ENCODE measurements at regions not wholly inside any gene's neighbourhood (a gene's known extent, or its start where the extent isn't known, plus 50 kb on each side); places are given as distances from the start of the nearest gene placed in this dataset.

DNA sequence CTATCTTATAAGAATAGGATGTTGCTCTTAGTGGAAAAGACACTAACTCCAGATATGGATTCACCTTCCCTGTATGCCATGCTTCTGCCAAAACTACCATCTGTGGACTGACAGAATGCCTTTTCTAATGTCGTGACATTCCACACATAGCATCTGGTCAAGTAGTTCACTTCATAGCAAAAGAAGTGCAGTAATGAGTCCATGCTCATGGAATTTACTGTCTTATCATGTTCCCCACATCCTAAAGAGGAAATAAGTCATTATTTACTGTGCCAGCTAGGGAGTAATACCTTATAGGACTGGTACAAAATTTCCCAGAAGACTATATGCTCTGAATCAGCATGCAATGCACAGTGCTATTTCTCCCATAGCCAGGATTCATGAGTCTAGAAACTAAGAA, 562.4 kb downstream of the TLL1 start:
- no peaks in the 10 kb centered on the region for H3K36me3 ChIP-seq
- no peaks in the 10 kb centered on the region for H3K79me2 ChIP-seq (ENCODE audit: low read depth)
- no peaks in the 10 kb centered on the region for H4K20me1 ChIP-seq (ENCODE audit: low read depth)
- DNase-seq (ENCODE audit: low spot score) = no peak
- H3K4me3 ChIP-seq = no peak overlapping the region
- H3F3A ChIP-seq (ENCODE audit: low read depth) = no peaks in the 10 kb centered on the region
- Mint-ChIP-seq H3K4me3 (no peak overlapping the region), H3K36me3 (no peaks in the 10 kb centered on the region), H3K4me1 (no peaks in the 10 kb centered on the region), H3K9me3 (no peaks in the 10 kb centered on the region), H3K27ac (no peak overlapping the region), H3K27me3 (ENCODE audit: insufficient read depth, low read depth) (no peaks in the 10 kb centered on the region)
- no peaks in the 10 kb centered on the region for H3K27me3 ChIP-seq
- no peaks in the 10 kb centered on the region for H3K4me1 ChIP-seq
- no peaks in the 10 kb centered on the region for H3K9me3 ChIP-seq (ENCODE audit: low read depth)
- no peak overlapping the region for H2AFZ ChIP-seq (replicated peaks)
- H3K4me2 ChIP-seq = no peak overlapping the region
- no peak overlapping the region for H3K27ac ChIP-seq
- TF ChIP-seq EZH2phosphoT487 (IDR thresholded peaks at IDR 0.05) (no peak), EZH2 (IDR thresholded peaks at IDR 0.05) (no peak)
- TF ChIP-seq, protein P1, sequence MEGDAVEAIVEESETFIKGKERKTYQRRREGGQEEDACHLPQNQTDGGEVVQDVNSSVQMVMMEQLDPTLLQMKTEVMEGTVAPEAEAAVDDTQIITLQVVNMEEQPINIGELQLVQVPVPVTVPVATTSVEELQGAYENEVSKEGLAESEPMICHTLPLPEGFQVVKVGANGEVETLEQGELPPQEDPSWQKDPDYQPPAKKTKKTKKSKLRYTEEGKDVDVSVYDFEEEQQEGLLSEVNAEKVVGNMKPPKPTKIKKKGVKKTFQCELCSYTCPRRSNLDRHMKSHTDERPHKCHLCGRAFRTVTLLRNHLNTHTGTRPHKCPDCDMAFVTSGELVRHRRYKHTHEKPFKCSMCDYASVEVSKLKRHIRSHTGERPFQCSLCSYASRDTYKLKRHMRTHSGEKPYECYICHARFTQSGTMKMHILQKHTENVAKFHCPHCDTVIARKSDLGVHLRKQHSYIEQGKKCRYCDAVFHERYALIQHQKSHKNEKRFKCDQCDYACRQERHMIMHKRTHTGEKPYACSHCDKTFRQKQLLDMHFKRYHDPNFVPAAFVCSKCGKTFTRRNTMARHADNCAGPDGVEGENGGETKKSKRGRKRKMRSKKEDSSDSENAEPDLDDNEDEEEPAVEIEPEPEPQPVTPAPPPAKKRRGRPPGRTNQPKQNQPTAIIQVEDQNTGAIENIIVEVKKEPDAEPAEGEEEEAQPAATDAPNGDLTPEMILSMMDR (IDR thresholded peaks at IDR 0.05) = no peak
- no peak overlapping the region for H3K9ac ChIP-seq

DNA sequence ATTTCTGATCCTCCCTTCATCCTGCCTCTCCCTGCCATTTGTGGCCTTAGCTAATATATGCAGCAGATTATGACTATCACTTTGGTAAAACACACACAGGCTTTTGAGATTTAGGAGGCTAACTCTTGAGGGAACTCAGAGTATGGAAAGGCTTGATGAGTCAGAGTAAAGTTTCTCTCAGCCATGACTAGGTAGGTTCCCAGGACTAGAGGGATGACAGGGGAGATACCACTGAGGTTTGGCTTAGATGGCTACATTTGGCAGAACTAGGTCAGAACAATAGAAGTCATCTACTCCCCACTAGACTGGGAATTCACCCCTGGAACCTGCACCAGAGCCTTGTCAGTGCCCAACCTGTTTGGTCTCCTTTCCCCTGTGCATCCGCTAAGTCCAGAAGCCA, 585.7 kb downstream of the TLL1 start:
- peaks cover 17% of the 10 kb centered on the region for H3K9me3 Mint-ChIP-seq

DNA sequence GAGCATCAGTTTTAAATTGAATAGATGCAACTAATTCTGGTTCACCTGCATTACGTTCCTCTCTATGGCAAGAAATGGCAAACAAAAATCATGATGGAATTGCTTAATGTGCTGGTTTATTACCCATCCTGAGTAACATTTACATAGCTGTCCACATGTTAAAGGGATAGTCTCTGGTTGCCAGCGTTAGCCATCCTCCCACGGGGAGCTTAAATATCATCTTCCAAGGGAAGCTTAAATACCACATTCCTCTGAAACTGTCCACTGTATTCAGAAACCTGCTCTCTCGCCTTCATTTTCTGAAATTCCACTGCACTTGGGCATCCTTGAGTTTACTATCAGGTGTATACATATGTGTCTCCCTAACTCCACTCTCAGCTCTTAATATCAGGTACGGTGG, 586.6 kb downstream of the TLL1 start:
- Histone ChIP-seq H3K4me2 (no peak overlapping the region), H4K20me1 (ENCODE audit: low read depth) (no peaks in the 10 kb centered on the region), H3K9me3 (ENCODE audit: low read depth) (no peaks in the 10 kb centered on the region), H3K79me2 (ENCODE audit: low read depth) (no peaks in the 10 kb centered on the region), H3K4me1 (peaks cover 10% of the 10 kb centered on the region), H3K27ac (no peak overlapping the region), H3K4me3 (no peak overlapping the region), H3K9ac (no peak overlapping the region), H3K27me3 (no peaks in the 10 kb centered on the region), H2AFZ (replicated peaks) (no peak overlapping the region), H3K36me3 (no peaks in the 10 kb centered on the region), H3F3A (ENCODE audit: low read depth) (no peaks in the 10 kb centered on the region)
- H3K4me3 Mint-ChIP-seq = no peak overlapping the region
- no peaks in the 10 kb centered on the region for H3K4me1 Mint-ChIP-seq
- H3K9me3 Mint-ChIP-seq = peaks cover 14% of the 10 kb centered on the region
- H3K27ac Mint-ChIP-seq = no peak overlapping the region
- DNase-seq (ENCODE audit: low spot score) = no peak
- H3K27me3 Mint-ChIP-seq (ENCODE audit: insufficient read depth, low read depth) = peaks cover 2% of the 10 kb centered on the region
- TF ChIP-seq, protein P1 (IDR thresholded peaks at IDR 0.05) = no peak
- TF ChIP-seq EZH2 (IDR thresholded peaks at IDR 0.05) = no peak
- TF ChIP-seq EZH2phosphoT487 (IDR thresholded peaks at IDR 0.05) = no peak
- H3K36me3 Mint-ChIP-seq = peaks cover 2% of the 10 kb centered on the region

More for the DNA sequence above, 585.7 kb downstream of the TLL1 start:
- H4K20me1 ChIP-seq (ENCODE audit: low read depth) = no peaks in the 10 kb centered on the region
- Mint-ChIP-seq H3K4me3 (no peak overlapping the region), H3K36me3 (peaks cover 2% of the 10 kb centered on the region), H3K4me1 (no peaks in the 10 kb centered on the region), H3K27ac (no peak overlapping the region), H3K27me3 (ENCODE audit: insufficient read depth, low read depth) (peaks cover 2% of the 10 kb centered on the region)
- H3K79me2 ChIP-seq (ENCODE audit: low read depth) = no peaks in the 10 kb centered on the region
- H3K9me3 ChIP-seq (ENCODE audit: low read depth) = no peaks in the 10 kb centered on the region
- H3F3A ChIP-seq (ENCODE audit: low read depth) = no peaks in the 10 kb centered on the region
- H3K27ac ChIP-seq = no peak overlapping the region
- no peaks in the 10 kb centered on the region for H3K36me3 ChIP-seq
- no peak overlapping the region for H3K9ac ChIP-seq
- TF ChIP-seq EZH2phosphoT487 (IDR thresholded peaks at IDR 0.05) (no peak), EZH2 (IDR thresholded peaks at IDR 0.05) (no peak)
- TF ChIP-seq, protein P1 (IDR thresholded peaks at IDR 0.05) = no peak
- no peak overlapping the region for H2AFZ ChIP-seq (replicated peaks)
- no peak overlapping the region for H3K4me3 ChIP-seq
- no peaks in the 10 kb centered on the region for H3K27me3 ChIP-seq
- no peak for DNase-seq (ENCODE audit: low spot score)
- no peak overlapping the region for H3K4me2 ChIP-seq
- peaks cover 10% of the 10 kb centered on the region for H3K4me1 ChIP-seq
